ENCODE measurements at regions not wholly inside any gene's neighbourhood (a gene's known extent, or its start where the extent isn't known, plus 50 kb on each side); places are given as distances from the start of the nearest gene placed in this dataset.
A peak's percentile ranks its signal among the peaks of the same experiment; 100 is the strongest.
"Not testable (repeated sequence)": the region's sequence is repeated elsewhere in the genome, so short reads cannot be mapped to it uniquely, and the experiment has no call there.

DNA sequence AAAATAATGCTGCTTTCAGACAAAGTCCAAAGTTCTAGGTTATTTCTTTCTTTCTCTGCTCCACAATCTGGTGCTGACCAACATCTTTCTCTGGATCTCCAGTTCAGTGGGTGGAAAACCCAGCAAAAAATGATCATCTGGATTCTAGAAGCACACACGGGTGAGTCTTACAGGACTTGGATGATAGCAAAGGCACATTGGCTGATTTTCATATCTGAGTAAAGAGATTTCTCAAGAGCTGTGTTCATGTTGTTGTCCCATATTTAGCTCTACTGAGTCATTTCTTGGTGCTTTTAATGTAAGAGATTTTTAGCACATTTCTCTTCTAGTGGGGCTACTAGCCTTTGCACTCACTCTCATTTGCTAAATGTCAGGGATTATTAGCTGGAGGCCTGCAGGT is 336.7 kb downstream of the GALC start:
- no peak overlapping the region for H3K4me3 ChIP-seq (ENCODE audit: low read depth, low read length)
- DNase-seq (ENCODE audit: low read depth), result no peak

DNA sequence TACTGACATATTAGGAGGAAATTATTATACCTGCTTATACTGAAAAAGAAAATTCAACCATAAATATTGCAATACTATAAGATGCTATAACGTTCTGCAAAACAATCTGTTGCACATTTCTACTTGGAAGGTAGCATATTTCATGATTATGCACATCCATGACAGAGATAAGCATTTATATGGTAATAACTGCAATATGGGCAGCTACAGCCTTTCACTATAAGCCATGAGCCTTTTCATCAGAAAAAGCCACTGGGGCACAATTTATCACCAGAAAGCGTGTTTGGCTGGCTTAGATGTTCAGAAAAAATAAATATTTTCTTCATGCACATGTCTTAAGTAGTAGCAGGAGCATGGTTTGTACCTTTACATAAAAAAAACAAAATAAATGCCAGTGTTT is 340.7 kb downstream of the GALC start:
- DNase-seq (ENCODE audit: low read depth), result no peak
- no peak overlapping the region for H3K4me3 ChIP-seq (ENCODE audit: low read depth, low read length)

DNA sequence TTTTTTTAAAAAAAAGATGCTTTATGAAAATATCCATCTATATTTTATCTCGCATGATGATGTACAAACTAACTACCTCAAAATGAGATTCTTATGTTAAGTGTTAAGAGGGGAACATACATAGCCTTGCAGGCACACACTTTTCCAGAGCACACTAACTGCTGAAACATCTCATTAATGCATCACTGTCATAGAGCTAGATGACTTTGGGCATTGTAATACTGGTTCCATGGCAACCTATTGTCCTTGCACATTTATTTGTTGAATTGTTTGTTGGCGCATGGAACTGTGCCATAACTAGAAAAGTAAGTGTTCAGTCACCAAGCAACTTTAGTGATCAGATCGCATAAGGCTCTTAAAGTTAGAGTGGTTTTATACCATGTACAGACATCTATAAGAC is 348.3 kb downstream of the GALC start:
- H3K4me3 ChIP-seq (ENCODE audit: low read depth, low read length), result no peak overlapping the region
- no peak for DNase-seq (ENCODE audit: low read depth)

DNA sequence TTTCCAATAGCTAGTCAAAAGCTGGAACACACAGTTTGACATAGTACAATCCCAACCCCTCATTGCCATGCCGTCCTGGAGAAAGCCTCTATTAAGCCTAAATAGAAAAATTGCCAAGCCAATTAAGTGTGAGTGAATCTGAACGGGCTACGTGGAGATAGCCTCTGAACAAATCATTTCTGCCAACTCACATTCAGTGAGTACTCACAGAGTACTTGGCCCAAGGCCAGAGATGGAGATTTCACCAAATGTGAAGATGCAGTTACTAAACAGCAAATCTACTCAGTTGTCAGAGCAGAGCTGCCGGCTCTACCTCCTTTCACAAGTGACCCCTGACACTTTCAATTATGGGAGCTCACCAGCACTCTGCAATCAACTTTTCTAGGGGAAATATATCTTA is 350.0 kb downstream of the GALC start:
- H3K4me3 ChIP-seq (ENCODE audit: low read depth, low read length), result no peak overlapping the region
- no peak for DNase-seq (ENCODE audit: low read depth)

GRCh38 chr14:87640553-87640952 is 352.4 kb downstream of the GALC start:
- no peak overlapping the region for H3K4me3 ChIP-seq (ENCODE audit: low read depth, low read length)
- no peak for DNase-seq (ENCODE audit: low read depth)

GRCh38 chr14:87638196-87638595 is 354.8 kb downstream of the GALC start:
- no peak overlapping the region for H3K4me3 ChIP-seq (ENCODE audit: low read depth, low read length)
- DNase-seq (ENCODE audit: low read depth), result no peak

GRCh38 chr14:87635442-87635841 is 357.5 kb downstream of the GALC start:
- H3K4me3 ChIP-seq (ENCODE audit: low read depth, low read length), result no peak overlapping the region
- no peak for DNase-seq (ENCODE audit: low read depth)

- DNase-seq (ENCODE audit: low read depth), result no peak
- H3K4me3 ChIP-seq (ENCODE audit: low read depth, low read length), result no peak overlapping the region
Observed at GRCh38 chr14:87632796-87633195, 360.2 kb downstream of the GALC start.

GRCh38 chr14:87630846-87631245 is 362.1 kb downstream of the GALC start:
- DNase-seq (ENCODE audit: low read depth), result no peak

DNA sequence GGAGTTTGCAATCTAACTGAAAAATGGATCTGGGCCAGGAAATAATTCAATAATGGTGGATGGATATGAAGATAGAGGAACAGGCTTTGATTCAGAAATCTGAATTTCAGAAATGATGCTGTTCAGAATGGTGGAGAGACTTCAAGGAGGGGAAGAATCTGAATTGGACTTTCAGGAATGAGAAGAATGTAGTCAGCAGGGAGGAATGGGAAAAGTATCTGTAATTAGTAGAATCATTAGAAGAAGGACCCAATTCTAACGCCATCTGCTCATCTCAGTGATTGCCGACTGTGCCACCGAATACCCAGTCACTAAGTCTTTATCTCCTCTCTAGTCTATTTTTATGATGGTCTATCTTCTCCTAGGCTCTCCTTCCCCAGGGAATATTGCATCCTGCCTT is 363.2 kb downstream of the GALC start:
- H3K4me3 ChIP-seq (ENCODE audit: low read depth, low read length), result no peak overlapping the region
- no peak for DNase-seq (ENCODE audit: low read depth)

More at GRCh38 chr14:87630846-87631245, 362.1 kb downstream of the GALC start:
- no peak overlapping the region for H3K4me3 ChIP-seq (ENCODE audit: low read depth, low read length)

GRCh38 chr14:87628780-87629179 is 364.2 kb downstream of the GALC start:
- DNase-seq (ENCODE audit: low read depth), result no peak
- H3K4me3 ChIP-seq (ENCODE audit: low read depth, low read length), result no peak overlapping the region

DNA sequence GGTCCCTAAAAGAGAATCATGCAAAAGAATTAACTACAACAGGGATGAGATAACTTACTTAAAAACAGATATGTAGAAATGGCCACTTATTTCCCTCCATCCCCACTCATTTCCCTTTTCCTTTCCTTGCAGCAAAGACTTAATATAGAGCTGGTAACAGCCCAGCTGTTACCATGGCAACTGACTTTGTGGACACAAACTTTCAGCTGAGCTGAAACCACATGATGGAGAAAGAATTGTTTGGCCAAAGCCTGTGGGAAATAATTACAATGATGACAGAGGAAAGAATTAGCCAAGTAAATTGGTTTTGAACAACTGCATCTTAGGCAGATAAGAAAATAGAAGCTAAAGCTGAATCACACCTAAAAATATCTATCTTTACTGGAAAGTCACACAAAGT is 364.9 kb downstream of the GALC start:
- H3K4me3 ChIP-seq (ENCODE audit: low read depth, low read length), result no peak overlapping the region
- DNase-seq (ENCODE audit: low read depth), result peak; percentile 11

- no peak for DNase-seq (ENCODE audit: low read depth)
- no peak overlapping the region for H3K4me3 ChIP-seq (ENCODE audit: low read depth, low read length)
Observed at GRCh38 chr14:87626266-87626665, 366.7 kb downstream of the GALC start.

GRCh38 chr14:87623616-87624015 is 369.4 kb downstream of the GALC start:
- no peak overlapping the region for H3K4me3 ChIP-seq (ENCODE audit: low read depth, low read length)
- DNase-seq (ENCODE audit: low read depth), result no peak

GRCh38 chr14:87617079-87617478 is 375.9 kb downstream of the GALC start:
- no peak overlapping the region for H3K4me3 ChIP-seq (ENCODE audit: low read depth, low read length)

DNA sequence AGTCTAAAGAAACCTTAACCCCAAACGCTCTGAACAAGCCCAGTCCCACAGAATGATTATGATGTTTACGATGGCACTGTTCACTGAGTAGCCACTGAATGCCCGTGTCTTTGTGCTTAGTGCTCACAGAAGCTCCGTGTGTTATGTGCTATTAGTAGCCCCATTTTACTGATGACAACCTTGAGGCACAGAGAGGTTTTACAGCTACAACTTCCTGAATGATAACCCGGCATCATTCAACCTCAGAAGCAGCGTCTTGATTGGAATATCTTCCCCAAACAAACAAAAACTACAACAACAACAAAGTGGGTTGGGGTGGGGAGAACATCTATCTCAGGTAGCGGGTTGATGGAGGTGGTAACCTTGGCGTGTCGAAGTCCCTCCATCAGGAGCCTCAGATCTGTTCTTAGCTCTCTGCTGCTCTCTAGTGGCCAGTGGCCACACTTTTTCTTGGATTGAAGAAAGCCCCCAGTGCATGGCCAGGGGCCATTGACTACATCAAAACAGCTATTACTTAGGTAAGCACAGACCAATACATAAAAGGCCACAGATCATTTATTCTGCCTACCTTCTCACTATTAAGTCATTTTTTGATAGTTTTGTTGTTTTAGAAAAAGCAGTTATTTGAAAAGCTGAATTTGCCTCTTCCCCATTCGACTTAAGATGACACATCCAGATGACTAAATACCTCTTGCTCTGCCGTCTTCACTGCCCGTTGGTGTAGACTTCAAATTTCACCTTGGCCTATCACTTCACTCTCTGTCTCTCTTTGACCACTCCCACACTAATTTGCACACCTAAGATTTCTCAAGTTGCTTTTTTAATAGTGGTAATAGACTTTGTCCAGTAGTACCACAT is 376.9 kb downstream of the GALC start:
- no peak overlapping the region for H3K4me3 ChIP-seq (ENCODE audit: low read depth, low read length)
- no peak for DNase-seq (ENCODE audit: low read depth)

More at GRCh38 chr14:87617079-87617478, 375.9 kb downstream of the GALC start:
- no peak for DNase-seq (ENCODE audit: low read depth)

GRCh38 chr14:87615047-87615446 is 377.9 kb downstream of the GALC start:
- DNase-seq (ENCODE audit: low read depth), result no peak

GRCh38 chr14:87613881-87614280 is 379.1 kb downstream of the GALC start:
- no peak overlapping the region for H3K4me3 ChIP-seq (ENCODE audit: low read depth, low read length)
- DNase-seq (ENCODE audit: low read depth), result no peak

More at GRCh38 chr14:87615047-87615446, 377.9 kb downstream of the GALC start:
- H3K4me3 ChIP-seq (ENCODE audit: low read depth, low read length), result no peak overlapping the region

GRCh38 chr14:87607056-87607455 is 385.9 kb downstream of the GALC start:
- DNase-seq (ENCODE audit: low read depth), result not testable (repeated sequence)

DNA sequence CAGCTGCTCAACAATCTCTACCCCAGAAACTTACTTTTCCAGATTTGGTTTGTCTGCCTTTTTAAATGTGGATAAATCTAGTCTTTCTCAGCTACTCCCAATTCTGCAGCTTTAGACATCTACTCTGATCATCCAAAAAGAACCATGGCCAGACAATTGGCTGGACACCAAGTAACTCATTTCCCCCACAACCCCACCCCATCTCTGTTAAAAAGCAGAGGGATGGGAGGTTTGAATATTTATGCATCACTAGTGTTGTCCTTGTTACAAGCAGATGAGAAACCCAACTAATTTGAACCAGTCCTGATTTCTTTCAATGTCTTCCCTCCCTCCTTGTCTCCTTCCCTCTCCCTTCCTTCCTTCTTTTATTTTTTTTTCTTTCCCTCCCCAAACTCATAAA is 391.9 kb downstream of the GALC start:
- H3K4me3 ChIP-seq (ENCODE audit: low read depth, low read length), result no peak overlapping the region
- no peak for DNase-seq (ENCODE audit: low read depth)

More at GRCh38 chr14:87607056-87607455, 385.9 kb downstream of the GALC start:
- not testable (repeated sequence) for H3K4me3 ChIP-seq (ENCODE audit: low read depth, low read length)

DNA sequence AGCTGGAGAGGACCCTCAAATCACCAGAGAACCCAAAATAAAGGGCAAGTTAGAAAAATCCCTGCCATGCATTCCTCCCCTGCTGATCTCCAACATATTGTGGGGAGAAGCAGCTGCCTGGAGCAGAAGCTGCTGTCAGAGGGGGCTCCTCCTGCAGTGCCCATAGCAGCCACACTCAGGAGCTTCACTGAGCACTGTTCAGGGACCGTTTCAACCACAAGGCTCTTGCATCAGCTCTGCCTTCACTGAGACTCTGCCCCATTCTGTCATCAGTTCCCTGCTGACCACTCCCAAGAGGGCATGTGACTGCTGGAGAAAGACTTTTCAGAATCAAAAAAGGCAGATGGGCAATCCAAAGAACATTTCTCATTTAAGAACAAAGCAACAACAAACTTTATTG is 392.7 kb downstream of the GALC start:
- no peak overlapping the region for H3K4me3 ChIP-seq (ENCODE audit: low read depth, low read length)
- DNase-seq (ENCODE audit: low read depth), result no peak

All from skeletal muscle cell (primary cell).